HL-60 (cell line): ENCODE measurements at regions not wholly inside any gene's neighbourhood (a gene's known extent, or its start where the extent isn't known, plus 50 kb on each side); places are given as distances from the start of the nearest gene placed in this dataset.

ENCODE experiments used
- DNase-seq, 2 experiments: peaks; one replicate each; pipeline ENCODE4 v3.0.0-alpha.2; 2010 to 2020; ENCODE audit warnings: low read depth in 1 of 2, low spot score in 1 of 2
- H3K27ac ChIP-seq: fragments of 250-450 bp; sonication (Bioruptor Pico); replicated peaks from 2 replicates; pipeline ENCODE4 v1.5.1; 2020; ENCODE audit warnings: mild to moderate bottlenecking, moderate library complexity
- H3K27me3 ChIP-seq: fragments of 250-450 bp; sonication (Bioruptor Pico); 2 replicates; pipeline ENCODE4 v1.5.1; 2021; ENCODE audit warnings: mild to moderate bottlenecking, moderate library complexity; ENCODE audit not compliant: insufficient read depth, poor library complexity, severe bottlenecking
- H3K4me3 ChIP-seq: replicated peaks from 2 replicates; pipeline ENCODE4 v1.5.1; 2011; ENCODE audit warnings: mild to moderate bottlenecking, control low read depth, low read length; ENCODE audit not compliant: insufficient read depth
- GABPA ChIP-seq: IDR thresholded peaks from 2 replicates; pipeline ENCODE4 v1.6.1; 2012; ENCODE audit warnings: low read depth
- POLR2AphosphoS5 ChIP-seq: IDR thresholded peaks from 2 replicates; pipeline ENCODE4 v1.6.1; 2012; ENCODE audit warnings: low read depth
- SPI1 ChIP-seq: IDR thresholded peaks from 2 replicates; pipeline ENCODE4 v1.6.1; 2012; ENCODE audit warnings: low read depth, mild to moderate bottlenecking, borderline replicate concordance
- TF ChIP-seq, protein P1 (sequence below): IDR thresholded peaks from 2 replicates; pipeline ENCODE4 v1.6.1; 2012; ENCODE audit warnings: low read depth; ENCODE audit not compliant: insufficient replicate concordance
- TF ChIP-seq, protein P2 (sequence below): IDR thresholded peaks from one replicate; pipeline ENCODE4 v1.5.1; 2011; ENCODE audit warnings: low read length, control low read depth, inconsistent platforms; ENCODE audit not compliant: insufficient read depth

DNA sequence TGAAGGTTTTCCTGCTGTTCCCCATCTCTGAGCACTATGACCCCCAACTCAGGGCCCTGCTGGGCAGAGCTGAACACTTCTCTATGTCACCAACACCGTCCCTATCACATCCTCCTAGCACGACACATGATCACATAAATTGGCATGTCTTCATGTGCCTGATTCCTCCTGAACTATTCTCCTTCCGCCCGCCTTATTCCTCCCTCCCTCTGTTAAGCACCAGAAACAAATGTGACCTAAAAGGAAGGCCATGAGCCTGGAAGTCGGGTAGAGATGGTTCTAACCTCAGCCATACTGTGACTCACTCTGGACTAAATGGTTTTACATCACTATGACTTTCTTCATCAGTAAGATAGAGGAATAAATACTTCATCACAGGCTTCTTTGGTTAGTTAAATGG lies 80.8 kb upstream of the DYNLRB2 start:
- peaks cover 2% of the 10 kb centered on the region for H3K27me3 ChIP-seq
- no peak for DNase-seq
- TF ChIP-seq, protein P1, sequence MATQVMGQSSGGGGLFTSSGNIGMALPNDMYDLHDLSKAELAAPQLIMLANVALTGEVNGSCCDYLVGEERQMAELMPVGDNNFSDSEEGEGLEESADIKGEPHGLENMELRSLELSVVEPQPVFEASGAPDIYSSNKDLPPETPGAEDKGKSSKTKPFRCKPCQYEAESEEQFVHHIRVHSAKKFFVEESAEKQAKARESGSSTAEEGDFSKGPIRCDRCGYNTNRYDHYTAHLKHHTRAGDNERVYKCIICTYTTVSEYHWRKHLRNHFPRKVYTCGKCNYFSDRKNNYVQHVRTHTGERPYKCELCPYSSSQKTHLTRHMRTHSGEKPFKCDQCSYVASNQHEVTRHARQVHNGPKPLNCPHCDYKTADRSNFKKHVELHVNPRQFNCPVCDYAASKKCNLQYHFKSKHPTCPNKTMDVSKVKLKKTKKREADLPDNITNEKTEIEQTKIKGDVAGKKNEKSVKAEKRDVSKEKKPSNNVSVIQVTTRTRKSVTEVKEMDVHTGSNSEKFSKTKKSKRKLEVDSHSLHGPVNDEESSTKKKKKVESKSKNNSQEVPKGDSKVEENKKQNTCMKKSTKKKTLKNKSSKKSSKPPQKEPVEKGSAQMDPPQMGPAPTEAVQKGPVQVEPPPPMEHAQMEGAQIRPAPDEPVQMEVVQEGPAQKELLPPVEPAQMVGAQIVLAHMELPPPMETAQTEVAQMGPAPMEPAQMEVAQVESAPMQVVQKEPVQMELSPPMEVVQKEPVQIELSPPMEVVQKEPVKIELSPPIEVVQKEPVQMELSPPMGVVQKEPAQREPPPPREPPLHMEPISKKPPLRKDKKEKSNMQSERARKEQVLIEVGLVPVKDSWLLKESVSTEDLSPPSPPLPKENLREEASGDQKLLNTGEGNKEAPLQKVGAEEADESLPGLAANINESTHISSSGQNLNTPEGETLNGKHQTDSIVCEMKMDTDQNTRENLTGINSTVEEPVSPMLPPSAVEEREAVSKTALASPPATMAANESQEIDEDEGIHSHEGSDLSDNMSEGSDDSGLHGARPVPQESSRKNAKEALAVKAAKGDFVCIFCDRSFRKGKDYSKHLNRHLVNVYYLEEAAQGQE, result no peak
- TF ChIP-seq, protein P2, sequence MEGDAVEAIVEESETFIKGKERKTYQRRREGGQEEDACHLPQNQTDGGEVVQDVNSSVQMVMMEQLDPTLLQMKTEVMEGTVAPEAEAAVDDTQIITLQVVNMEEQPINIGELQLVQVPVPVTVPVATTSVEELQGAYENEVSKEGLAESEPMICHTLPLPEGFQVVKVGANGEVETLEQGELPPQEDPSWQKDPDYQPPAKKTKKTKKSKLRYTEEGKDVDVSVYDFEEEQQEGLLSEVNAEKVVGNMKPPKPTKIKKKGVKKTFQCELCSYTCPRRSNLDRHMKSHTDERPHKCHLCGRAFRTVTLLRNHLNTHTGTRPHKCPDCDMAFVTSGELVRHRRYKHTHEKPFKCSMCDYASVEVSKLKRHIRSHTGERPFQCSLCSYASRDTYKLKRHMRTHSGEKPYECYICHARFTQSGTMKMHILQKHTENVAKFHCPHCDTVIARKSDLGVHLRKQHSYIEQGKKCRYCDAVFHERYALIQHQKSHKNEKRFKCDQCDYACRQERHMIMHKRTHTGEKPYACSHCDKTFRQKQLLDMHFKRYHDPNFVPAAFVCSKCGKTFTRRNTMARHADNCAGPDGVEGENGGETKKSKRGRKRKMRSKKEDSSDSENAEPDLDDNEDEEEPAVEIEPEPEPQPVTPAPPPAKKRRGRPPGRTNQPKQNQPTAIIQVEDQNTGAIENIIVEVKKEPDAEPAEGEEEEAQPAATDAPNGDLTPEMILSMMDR, result no peak
- TF ChIP-seq GABPA, result no peak
- TF ChIP-seq POLR2AphosphoS5, result no peak
- no peak for TF ChIP-seq SPI1
- H3K4me3 ChIP-seq, result no peak overlapping the region
- H3K27ac ChIP-seq, result no peak overlapping the region

DNA sequence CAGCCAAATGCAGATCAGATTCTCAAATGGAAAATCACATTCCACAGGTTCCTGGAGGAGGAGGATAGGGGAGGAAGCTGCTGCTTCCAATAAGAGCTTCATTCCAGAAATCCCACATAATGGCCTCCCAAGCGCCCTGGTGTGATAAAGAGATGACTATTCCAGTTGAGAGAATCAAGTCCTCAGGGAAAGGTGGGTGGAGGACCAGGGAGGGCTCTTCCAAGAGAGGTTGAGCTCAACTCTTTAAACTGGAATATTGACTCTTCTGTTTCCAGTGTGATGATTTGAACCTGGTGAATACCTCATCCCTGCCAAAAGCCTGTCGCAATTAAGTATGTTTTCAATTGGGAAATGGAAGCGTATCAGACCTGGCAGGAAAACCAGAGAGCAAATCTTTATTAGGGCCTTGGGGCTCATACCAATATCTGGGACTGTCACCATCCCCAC lies 81.4 kb upstream of the DYNLRB2 start:
- Histone ChIP-seq H3K27ac (no peak overlapping the region), H3K4me3 (no peak overlapping the region), H3K27me3 (peaks cover 2% of the 10 kb centered on the region)
- no peak for DNase-seq
- TF ChIP-seq POLR2AphosphoS5 (no peak), SPI1 (no peak), GABPA (no peak)
- TF ChIP-seq, protein P2, result no peak
- TF ChIP-seq, protein P1, result no peak

DNA sequence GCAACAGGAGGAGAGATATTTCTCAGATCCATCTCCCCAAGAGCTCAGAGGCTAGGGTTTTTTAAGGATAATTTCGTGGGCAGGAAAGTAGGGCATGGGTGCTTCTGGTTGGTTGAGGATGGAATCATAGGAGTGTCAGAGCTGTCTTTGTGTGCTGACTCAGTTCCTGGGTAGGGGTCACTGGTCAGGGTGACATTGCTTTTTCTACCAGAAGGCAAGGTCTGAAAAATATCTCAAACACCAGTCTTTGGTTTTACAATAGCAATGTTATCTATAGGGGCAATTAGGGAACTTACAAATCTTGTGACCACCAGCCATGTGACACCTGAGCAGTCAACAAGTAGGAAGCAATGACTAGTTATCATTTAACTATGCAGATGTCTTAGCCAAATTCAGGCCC lies 82.9 kb upstream of the DYNLRB2 start:
- Histone ChIP-seq H3K27me3 (peaks cover 2% of the 10 kb centered on the region), H3K4me3 (no peak overlapping the region), H3K27ac (no peak overlapping the region)
- no peak for DNase-seq
- TF ChIP-seq, protein P1, result no peak
- TF ChIP-seq POLR2AphosphoS5, result no peak
- TF ChIP-seq SPI1, result no peak
- TF ChIP-seq, protein P2, result no peak
- no peak for TF ChIP-seq GABPA
